ENCODE measurements at regions not wholly inside any gene's neighbourhood (a gene's known extent, or its start where the extent isn't known, plus 50 kb on each side); places are given as distances from the start of the nearest gene placed in this dataset.

DNA sequence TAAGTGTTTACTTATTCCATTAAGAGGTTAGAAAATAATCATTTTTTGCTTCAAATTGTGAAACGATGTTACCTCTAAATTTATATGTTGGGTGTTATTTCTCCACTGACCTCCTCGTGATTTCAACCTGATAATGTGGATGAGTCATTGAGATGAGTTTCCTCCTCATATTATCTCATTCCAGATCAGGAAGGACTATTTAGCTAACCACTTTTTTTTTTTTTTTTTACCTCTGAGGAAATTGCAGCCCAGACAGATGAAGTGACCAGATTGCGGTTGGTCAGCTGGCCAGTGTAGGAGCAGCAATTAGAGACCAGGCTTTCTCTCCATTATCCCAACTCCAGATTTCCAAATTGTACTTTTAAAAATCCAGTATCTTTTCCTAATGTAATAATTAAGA is 248.7 kb downstream of the FZD1 start:
- ATAC-seq (no peak), FAIRE-seq (no peak), DNase-seq (ENCODE audit: low spot score) (no peak)
- ChIA-PET POLR2A (no interaction called here), CTCF (ENCODE audit: low intra/inter-chr PET ratio, low total read pairs) (no interaction called here)
- H3K4me1 ChIP-seq (ENCODE audit: insufficient read depth, low read length): no peaks in the 10 kb centered on the region
- H3K4me3 ChIP-seq (replicated peaks in 1 of 3; ENCODE audit: insufficient read depth in 1 of 3, low read depth in 2 of 3, low read length in 3 of 3): no peak overlapping the region
- H3K27ac ChIP-seq (ENCODE audit: extremely low read length, insufficient read depth, low read length): no peak overlapping the region
- H3K4me2 ChIP-seq (ENCODE audit: low read depth, low read length): no peak overlapping the region
- no peak for TF ChIP-seq FOXK1 (CRISPR knock-in tag; IDR thresholded peaks at IDR 0.05; ENCODE audit: borderline replicate concordance, low read depth)
- no peak for TF ChIP-seq RORA (CRISPR knock-in tag; IDR thresholded peaks at IDR 0.05)
- TF ChIP-seq, protein P1, sequence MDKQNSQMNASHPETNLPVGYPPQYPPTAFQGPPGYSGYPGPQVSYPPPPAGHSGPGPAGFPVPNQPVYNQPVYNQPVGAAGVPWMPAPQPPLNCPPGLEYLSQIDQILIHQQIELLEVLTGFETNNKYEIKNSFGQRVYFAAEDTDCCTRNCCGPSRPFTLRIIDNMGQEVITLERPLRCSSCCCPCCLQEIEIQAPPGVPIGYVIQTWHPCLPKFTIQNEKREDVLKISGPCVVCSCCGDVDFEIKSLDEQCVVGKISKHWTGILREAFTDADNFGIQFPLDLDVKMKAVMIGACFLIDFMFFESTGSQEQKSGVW (CRISPR knock-in tag; IDR thresholded peaks at IDR 0.05; ENCODE audit: borderline replicate concordance): no peak
- TF ChIP-seq MXD3 (CRISPR knock-in tag; IDR thresholded peaks at IDR 0.05): no peak
- no peak for TF ChIP-seq HOXA5 (CRISPR knock-in tag; IDR thresholded peaks at IDR 0.05)
- no peaks in the 10 kb centered on the region for H3K27me3 ChIP-seq (ENCODE audit: control insufficient read depth in 1 of 2, insufficient read depth in 2 of 2, low read length in 2 of 2)
- intact Hi-C loops (cut with micrococcal nuclease; ENCODE audit: unreplicated experiment) (no loop called here), in situ Hi-C loops (cut with HindIII; ENCODE audit: extremely low pct_ligation_motif_present, low pct_unique_long_range_greater_than_20kb) (no loop called here)
- H3K79me2 ChIP-seq (ENCODE audit: insufficient read depth, low read length): no peaks in the 10 kb centered on the region
- no peaks in the 10 kb centered on the region for H3K36me3 ChIP-seq (replicated peaks in 1 of 2; ENCODE audit: control insufficient read depth in 1 of 2, insufficient read depth in 2 of 2, low read length in 2 of 2)
- no TSS peak for BruUV-seq (replicated peaks)
- no peak overlapping the region for H3K9ac ChIP-seq (ENCODE audit: insufficient read depth, low read depth, low read length)
- H2AFZ ChIP-seq (ENCODE audit: low read length): no peak overlapping the region
- no peaks in the 10 kb centered on the region for H4K20me1 ChIP-seq (ENCODE audit: insufficient read depth, low read length)
- H3K9me3 ChIP-seq (ENCODE audit: low read length): no peaks in the 10 kb centered on the region
- WGBS (ENCODE audit: low lambda C conversion rate): 29% methylated on average over 3 of the region's 3 CpGs

- in situ Hi-C loops (cut with HindIII; ENCODE audit: extremely low pct_ligation_motif_present, low pct_unique_long_range_greater_than_20kb): no loop called here
- WGBS (ENCODE audit: low lambda C conversion rate): 69% methylated on average over 4 of the region's 4 CpGs
- H3K9me3 ChIP-seq (ENCODE audit: low read length): no peaks in the 10 kb centered on the region
- no peak for DNase-seq (ENCODE audit: low spot score)
- CTCF ChIA-PET (ENCODE audit: low intra/inter-chr PET ratio, low total read pairs): no interaction called here
- H3K27ac ChIP-seq (ENCODE audit: extremely low read length, insufficient read depth, low read length): no peak overlapping the region
- H3K9ac ChIP-seq (ENCODE audit: insufficient read depth, low read depth, low read length): no peak overlapping the region
- intact Hi-C loops (cut with micrococcal nuclease; ENCODE audit: unreplicated experiment): no loop called here
- BruUV-seq (replicated peaks): no TSS peak
- FAIRE-seq: no peak
- no peaks in the 10 kb centered on the region for H3K36me3 ChIP-seq (replicated peaks in 1 of 2; ENCODE audit: control insufficient read depth in 1 of 2, insufficient read depth in 2 of 2, low read length in 2 of 2)
- POLR2A ChIA-PET: no interaction called here
- ATAC-seq: no peak
- no peak overlapping the region for H2AFZ ChIP-seq (ENCODE audit: low read length)
- H3K4me2 ChIP-seq (ENCODE audit: low read depth, low read length): no peak overlapping the region
- H3K27me3 ChIP-seq (ENCODE audit: control insufficient read depth in 1 of 2, insufficient read depth in 2 of 2, low read length in 2 of 2): no peaks in the 10 kb centered on the region
- H3K4me1 ChIP-seq (ENCODE audit: insufficient read depth, low read length): no peaks in the 10 kb centered on the region
- no peaks in the 10 kb centered on the region for H3K79me2 ChIP-seq (ENCODE audit: insufficient read depth, low read length)
- no peak overlapping the region for H3K4me3 ChIP-seq (replicated peaks in 1 of 3; ENCODE audit: insufficient read depth in 1 of 3, low read depth in 2 of 3, low read length in 3 of 3)
- H4K20me1 ChIP-seq (ENCODE audit: insufficient read depth, low read length): no peaks in the 10 kb centered on the region
- TF ChIP-seq ZNF563 (CRISPR knock-in tag; IDR thresholded peaks at IDR 0.05) (no peak), MTERF4 (CRISPR knock-in tag; IDR thresholded peaks at IDR 0.05) (no peak), FOXJ3 (CRISPR knock-in tag; IDR thresholded peaks at IDR 0.05; ENCODE audit: borderline replicate concordance) (no peak), FOSL1 (CRISPR knock-in tag; IDR thresholded peaks at IDR 0.05; ENCODE audit: borderline replicate concordance) (no peak), RBAK (CRISPR knock-in tag; IDR thresholded peaks at IDR 0.05) (no peak), ATF7 (IDR thresholded peaks at IDR 0.05) (no peak), ATF7 (CRISPR knock-in tag; IDR thresholded peaks at IDR 0.05) (no peak), SNAPC5 (CRISPR knock-in tag; IDR thresholded peaks at IDR 0.05; ENCODE audit: borderline replicate concordance) (no peak), ZNF260 (CRISPR knock-in tag; IDR thresholded peaks at IDR 0.05; ENCODE audit: borderline replicate concordance, low read depth) (no peak)
- TF ChIP-seq, protein P2, sequence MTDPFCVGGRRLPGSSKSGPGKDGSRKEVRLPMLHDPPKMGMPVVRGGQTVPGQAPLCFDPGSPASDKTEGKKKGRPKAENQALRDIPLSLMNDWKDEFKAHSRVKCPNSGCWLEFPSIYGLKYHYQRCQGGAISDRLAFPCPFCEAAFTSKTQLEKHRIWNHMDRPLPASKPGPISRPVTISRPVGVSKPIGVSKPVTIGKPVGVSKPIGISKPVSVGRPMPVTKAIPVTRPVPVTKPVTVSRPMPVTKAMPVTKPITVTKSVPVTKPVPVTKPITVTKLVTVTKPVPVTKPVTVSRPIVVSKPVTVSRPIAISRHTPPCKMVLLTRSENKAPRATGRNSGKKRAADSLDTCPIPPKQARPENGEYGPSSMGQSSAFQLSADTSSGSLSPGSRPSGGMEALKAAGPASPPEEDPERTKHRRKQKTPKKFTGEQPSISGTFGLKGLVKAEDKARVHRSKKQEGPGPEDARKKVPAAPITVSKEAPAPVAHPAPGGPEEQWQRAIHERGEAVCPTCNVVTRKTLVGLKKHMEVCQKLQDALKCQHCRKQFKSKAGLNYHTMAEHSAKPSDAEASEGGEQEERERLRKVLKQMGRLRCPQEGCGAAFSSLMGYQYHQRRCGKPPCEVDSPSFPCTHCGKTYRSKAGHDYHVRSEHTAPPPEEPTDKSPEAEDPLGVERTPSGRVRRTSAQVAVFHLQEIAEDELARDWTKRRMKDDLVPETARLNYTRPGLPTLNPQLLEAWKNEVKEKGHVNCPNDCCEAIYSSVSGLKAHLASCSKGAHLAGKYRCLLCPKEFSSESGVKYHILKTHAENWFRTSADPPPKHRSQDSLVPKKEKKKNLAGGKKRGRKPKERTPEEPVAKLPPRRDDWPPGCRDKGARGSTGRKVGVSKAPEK (CRISPR knock-in tag; IDR thresholded peaks at IDR 0.05; ENCODE audit: borderline replicate concordance): no peak
Measured at GRCh38 chr7:91514591-91514990, 250.4 kb downstream of the FZD1 start.

Data from HepG2 (cell line).